ENCODE measurements at regions not wholly inside any gene's neighbourhood (a gene's known extent, or its start where the extent isn't known, plus 50 kb on each side); places are given as distances from the start of the nearest gene placed in this dataset.
"Not testable (repeated sequence)": the region's sequence is repeated elsewhere in the genome, so short reads cannot be mapped to it uniquely, and the experiment has no call there.

DNA sequence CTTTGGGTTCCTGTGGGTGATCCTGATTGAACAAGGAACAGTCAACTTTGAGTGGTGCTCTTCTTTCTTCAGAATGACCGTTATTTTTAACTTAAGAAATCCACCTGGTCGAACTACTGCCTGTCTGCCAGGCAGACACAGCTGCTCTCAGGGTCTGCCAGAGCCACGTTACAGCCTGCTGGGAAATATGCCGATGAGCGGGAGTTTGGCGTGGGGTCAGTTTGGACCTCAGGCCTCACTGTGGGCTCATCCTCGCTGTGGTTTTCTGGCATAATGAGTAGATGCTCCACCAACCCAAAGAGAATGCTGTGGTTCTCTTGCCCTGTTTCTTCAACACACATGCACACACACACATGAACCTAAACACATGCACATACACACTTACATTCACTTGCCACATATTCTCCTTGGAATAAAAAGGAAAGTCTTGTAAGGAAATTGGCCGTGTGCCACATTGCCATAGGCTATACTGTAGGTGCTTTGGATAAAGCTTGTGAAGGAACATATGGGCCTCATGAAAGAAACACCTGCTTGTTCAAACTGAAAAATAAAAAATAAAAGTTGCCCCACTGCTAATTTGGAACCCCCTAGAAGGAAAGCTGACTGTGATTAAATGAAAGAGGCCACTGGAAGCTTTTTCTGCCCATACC lies 598.7 kb upstream of the KLF12 start:
- Histone ChIP-seq H3K27ac (no peak overlapping the region), H3K36me3 (no peaks in the 10 kb centered on the region), H3K9ac (ENCODE audit: low read depth in 2 of 2, low read length in 2 of 2) (no peak overlapping the region), H3K4me3 (no peak overlapping the region), H3K9me3 (no peaks in the 10 kb centered on the region), H3K27me3 (no peaks in the 10 kb centered on the region), H3K4me1 (no peaks in the 10 kb centered on the region)
- intact Hi-C loops (cut with DNase I) = no loop called here
- DNase-seq = no peak
- TF ChIP-seq CTCF (IDR thresholded peaks at IDR 0.05) = no peak

DNA sequence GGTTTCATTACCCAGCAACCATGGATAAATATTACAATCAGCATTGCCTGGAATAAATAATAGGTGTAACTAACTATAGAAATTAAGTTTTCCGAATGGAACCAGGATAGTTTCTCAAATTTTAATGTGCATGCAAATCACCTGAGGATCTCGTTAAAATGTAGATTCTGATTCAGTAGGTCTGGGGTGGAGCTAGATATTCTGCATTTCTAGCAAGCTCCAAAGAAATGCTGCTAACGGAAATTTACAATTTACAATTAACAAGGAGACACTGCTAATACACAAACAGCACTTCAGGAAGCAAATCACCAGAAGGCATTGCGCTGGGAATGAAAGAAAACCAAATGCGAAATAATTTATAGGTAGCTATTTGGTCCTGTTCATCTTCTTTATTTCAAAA lies 597.5 kb upstream of the KLF12 start:
- Histone ChIP-seq H3K9ac (ENCODE audit: low read depth in 2 of 2, low read length in 2 of 2) (no peak overlapping the region), H3K4me1 (no peaks in the 10 kb centered on the region), H3K9me3 (no peaks in the 10 kb centered on the region), H3K27me3 (no peaks in the 10 kb centered on the region), H3K4me3 (no peak overlapping the region), H3K27ac (no peak overlapping the region), H3K36me3 (no peaks in the 10 kb centered on the region)
- no peak for DNase-seq
- TF ChIP-seq CTCF (IDR thresholded peaks at IDR 0.05) = no peak
- intact Hi-C loops (cut with DNase I) = no loop called here

DNA sequence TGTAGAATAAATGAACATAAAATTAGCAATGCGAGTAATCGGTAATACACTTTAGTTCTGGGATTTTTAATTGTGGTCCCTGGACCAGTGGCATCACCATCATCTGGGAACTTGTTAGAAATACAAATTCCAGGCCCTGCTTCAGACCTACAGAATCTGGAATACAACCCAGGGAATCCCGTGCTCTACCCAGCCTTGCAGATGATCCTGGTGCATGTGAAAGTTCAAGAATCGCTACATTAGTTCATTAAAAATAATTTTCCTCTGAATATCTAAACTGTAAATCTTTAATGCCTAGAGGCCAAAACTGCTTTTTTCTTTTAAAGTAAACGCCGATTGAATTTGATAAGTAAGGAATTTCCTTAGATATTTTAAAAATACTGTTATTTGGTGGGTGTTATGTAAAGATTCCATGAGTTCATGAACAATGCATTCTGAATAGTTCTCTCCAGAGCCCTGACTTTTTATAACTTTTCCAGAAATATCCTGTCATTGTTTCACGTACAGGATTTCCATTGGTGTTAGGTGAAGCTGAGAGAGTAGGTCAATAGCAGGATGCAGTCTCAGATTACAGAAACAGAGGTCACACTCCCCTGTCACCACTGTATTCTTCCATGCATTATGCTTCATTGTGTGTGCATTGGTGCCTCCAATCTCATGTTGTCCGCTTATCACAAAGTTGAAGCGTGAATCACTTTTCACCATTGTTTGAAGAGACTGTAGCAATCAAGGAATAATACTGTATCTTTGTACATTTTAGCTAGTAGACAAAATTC lies 596.5 kb upstream of the KLF12 start:
- Histone ChIP-seq H3K9ac (ENCODE audit: low read depth in 2 of 2, low read length in 2 of 2) (no peak overlapping the region), H3K27me3 (no peaks in the 10 kb centered on the region), H3K27ac (no peak overlapping the region), H3K9me3 (no peaks in the 10 kb centered on the region), H3K36me3 (no peaks in the 10 kb centered on the region), H3K4me1 (no peaks in the 10 kb centered on the region), H3K4me3 (no peak overlapping the region)
- no peak for TF ChIP-seq CTCF (IDR thresholded peaks at IDR 0.05)
- intact Hi-C loops (cut with DNase I) = no loop called here
- DNase-seq = no peak

DNA sequence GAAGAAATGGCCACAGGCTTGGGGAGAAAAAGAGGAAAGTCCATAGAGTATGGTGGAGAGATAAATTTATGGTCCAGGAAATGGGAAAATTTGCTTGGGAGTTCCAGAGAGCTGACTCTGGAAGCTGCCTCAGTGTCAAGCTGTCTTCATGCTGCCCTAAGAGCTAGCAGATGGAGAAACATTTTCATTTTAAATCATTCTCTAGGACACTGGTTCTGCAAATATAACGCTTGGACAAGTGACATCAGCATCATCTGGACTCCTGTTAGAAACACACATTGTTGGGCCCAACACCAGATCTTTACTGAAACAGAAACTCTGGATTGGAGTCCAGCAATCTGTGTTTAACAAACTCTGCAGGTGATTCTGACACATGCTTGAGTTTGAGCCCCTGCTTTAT lies 592.0 kb upstream of the KLF12 start:
- Histone ChIP-seq H3K4me1 (no peaks in the 10 kb centered on the region), H3K9ac (ENCODE audit: low read depth in 2 of 2, low read length in 2 of 2) (no peak overlapping the region), H3K36me3 (no peaks in the 10 kb centered on the region), H3K27ac (no peak overlapping the region), H3K9me3 (no peaks in the 10 kb centered on the region), H3K27me3 (no peaks in the 10 kb centered on the region), H3K4me3 (no peak overlapping the region)
- intact Hi-C loops (cut with DNase I) = no loop called here
- TF ChIP-seq CTCF (IDR thresholded peaks at IDR 0.05) = no peak
- no peak for DNase-seq

DNA sequence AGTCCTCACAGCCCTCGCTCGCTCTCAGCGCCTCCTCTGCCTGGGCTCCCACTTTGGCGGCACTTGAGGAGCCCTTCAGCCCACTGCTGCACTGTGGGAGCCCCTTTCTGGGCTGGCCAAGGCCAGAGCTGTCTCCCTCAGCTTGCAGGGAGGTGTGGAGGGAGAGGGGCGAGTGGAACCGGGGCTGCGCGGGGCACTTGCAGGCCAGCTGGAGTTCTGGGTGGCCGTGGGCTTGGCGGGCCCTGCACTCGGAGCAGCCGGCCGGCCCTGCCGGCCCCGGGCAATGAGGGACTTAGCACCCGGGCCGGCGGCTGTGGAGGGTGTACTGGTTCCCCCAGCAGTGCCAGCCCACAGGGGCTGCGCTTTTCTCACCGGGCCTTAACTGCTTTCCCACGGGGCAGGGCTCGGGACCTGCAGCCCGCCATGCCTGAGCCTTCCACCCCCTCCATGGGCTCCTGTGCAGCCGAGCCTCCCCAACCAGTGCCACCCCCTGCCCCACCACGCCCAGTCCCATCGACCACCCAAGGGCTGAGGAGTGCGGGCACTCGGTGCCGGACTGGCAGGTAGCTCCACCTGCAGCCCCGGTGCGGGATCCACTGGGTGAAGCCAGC lies 584.1 kb upstream of the KLF12 start:
- H3K27ac ChIP-seq; intact Hi-C loops (cut with DNase I); H3K36me3 ChIP-seq; H3K9ac ChIP-seq (ENCODE audit: low read depth in 2 of 2, low read length in 2 of 2); H3K4me3 ChIP-seq; H3K27me3 ChIP-seq; H3K9me3 ChIP-seq; H3K4me1 ChIP-seq; DNase-seq: not testable (repeated sequence)

GRCh38 chr13:74715718-74716117 lies 581.5 kb upstream of the KLF12 start:
- no peak for DNase-seq
- no peaks in the 10 kb centered on the region for H3K4me1 ChIP-seq
- H3K36me3 ChIP-seq = no peaks in the 10 kb centered on the region
- no peak overlapping the region for H3K27ac ChIP-seq
- no peak for TF ChIP-seq CTCF (IDR thresholded peaks at IDR 0.05)
- no peaks in the 10 kb centered on the region for H3K9me3 ChIP-seq
- no peaks in the 10 kb centered on the region for H3K27me3 ChIP-seq
- H3K4me3 ChIP-seq = no peak overlapping the region
- H3K9ac ChIP-seq (ENCODE audit: low read depth in 2 of 2, low read length in 2 of 2) = no peak overlapping the region
- intact Hi-C loops (cut with DNase I) = no loop called here

Measured in colonic mucosa (tissue), 4 donors.